Heart left ventricle (tissue), 16 donors: ENCODE measurements at regions not wholly inside any gene's neighbourhood (a gene's known extent, or its start where the extent isn't known, plus 50 kb on each side); places are given as distances from the start of the nearest gene placed in this dataset.

ENCODE experiments used
- ATAC-seq, 4 donors: fragments of 200-7000 bp; cut with Tn5 transposase; one replicate each; pipeline ENCODE4 v1.9.1; 2020 to 2022; ENCODE audit warnings: moderate library complexity in 4 of 4, mild to moderate bottlenecking in 3 of 4, moderate number of reproducible peaks in 1 of 4
- DNase-seq, 5 donors: peaks; one replicate each; pipeline ENCODE4 v3.0.0-alpha.2; 2020
- H3K27ac ChIP-seq, 12 donors: fragments of 200-600 bp; sonication (generic) in 4 of 12; one replicate each; pipeline versions ENCODE4 v1.5.0 to v1.8.0; 2016 to 2022; ENCODE audit warnings: mild to moderate bottlenecking in 2 of 12
- H3K27me3 ChIP-seq, 9 donors: fragments of 200-600 bp; sonication (generic) in 2 of 9; one replicate each; pipeline versions ENCODE4 v1.5.1 to v1.8.0; 2016 to 2022; ENCODE audit warnings: mild to moderate bottlenecking in 3 of 9
- H3K36me3 ChIP-seq, 9 donors: fragments of 200-600 bp; sonication (generic) in 2 of 9; one replicate each; pipeline versions ENCODE4 v1.5.0 to v1.8.0; 2018 to 2022; ENCODE audit warnings: mild to moderate bottlenecking in 2 of 9
- H3K4me1 ChIP-seq, 12 donors: fragments of 200-600 bp; sonication (generic) in 4 of 12; one replicate each; pipeline versions ENCODE4 v1.5.0 to v1.8.0; 2016 to 2022; ENCODE audit warnings: mild to moderate bottlenecking in 3 of 12
- H3K4me3 ChIP-seq, 12 donors: fragments of 200-600 bp; sonication (generic) in 4 of 12; one replicate each; pipeline versions ENCODE4 v1.5.0 to v1.8.0; 2017 to 2022; ENCODE audit warnings: mild to moderate bottlenecking in 9 of 12, moderate library complexity in 4 of 12
- H3K9me3 ChIP-seq, 12 donors: fragments of 200-600 bp; sonication (generic) in 4 of 12; one replicate each; pipeline versions ENCODE4 v1.5.0 to v1.8.0; 2016 to 2022; ENCODE audit warnings: mild to moderate bottlenecking in 1 of 12
- POLR2A ChIP-seq, 2 donors: fragments of 450-650 bp; IDR thresholded peaks; one replicate each; pipeline ENCODE4 v1.6.1; 2017; ENCODE audit warnings: antibody characterized with exemption in 2 of 2, mild to moderate bottlenecking in 2 of 2, moderate library complexity in 2 of 2
- WGBS, 4 donors: extraction: QIAGEN DNeasy Blood & Tissue Kit in 2 of 4; methylation state at CpG; one replicate each; pipeline versions ENCODE4 v1.1.5 to v1.1.7; 2013 to 2018; 5-methylcytosine and 5-hydroxymethylcytosine counted together
- intact Hi-C, 10 donors: fragments of 100-400 bp; cut with DNase I; formaldehyde crosslinking; loops; one replicate each; pipeline versions ENCODE4 v1.11.1 to v1.14.2; 2022
- TF ChIP-seq, protein P1 (sequence below), 12 donors: fragments of 200-600 bp; sonication (generic) in 4 of 12; IDR thresholded peaks; one replicate each; pipeline versions ENCODE4 v1.5.0 to v1.8.0; 2018 to 2022; ENCODE audit warnings: antibody characterized with exemption in 12 of 12, mild to moderate bottlenecking in 5 of 12
- donor health status: ischemic (EF 13 %, LVEDD 7.1; RV severe dilation, severe dysfunction).
- donor health status: healthy with polysubstance abuse.
- donor health status: DM: no; HTN: yes; CAD: no.
- donor health status: DM: no; HTN: no; CAD: no.
- donor health status: ischemic (EF 25% LVEDD 6.9; RV normal size, moderate dysfunction).
- donor health status: ischemic (EF 25% LVEDD 5.7; RV mildly dilated, moderate dysfunction).
- donor health status: healthy.
- donor health status: DM: yes; HTN: yes; CAD: no.
- donor health status: ischemic (EF 35%, LVEDD 5.7; RV mildly dilated, moderate dysfunction).
- donor health status: nonischemic (EF 11% LVEDD 7.7; RV severe dilation, severe dysfunction).
- donor health status: DM: yes; HTN: yes; CAD: no.
- donor health status: PGD.
- donor health status: ischemic (EF 29% LVEDD 5.4; RV normal size, mild dysfunction).
- donor health status: nonischemic (EF 23%, LVEDD 6.1; RV moderate dilation, normal function).

DNA sequence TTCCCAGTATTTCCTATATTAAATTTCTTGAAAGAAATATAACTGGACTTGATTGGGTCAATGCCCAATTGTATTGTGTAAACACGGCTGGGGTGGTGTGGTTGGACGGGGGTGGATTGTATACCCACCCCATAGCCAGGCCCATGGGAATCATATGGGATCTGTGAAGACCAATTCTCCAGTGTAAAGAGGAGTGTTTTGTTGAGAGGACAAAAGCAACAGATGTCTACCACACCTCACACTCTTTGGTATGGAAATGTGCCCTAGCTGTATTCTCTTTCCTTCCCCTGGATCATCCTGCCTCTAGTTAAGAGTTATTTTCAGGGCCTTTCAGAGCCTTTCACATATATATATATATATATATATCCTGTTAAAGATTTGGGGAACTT, 57.5 kb upstream of the TGIF1 start:
- Histone ChIP-seq H3K4me1 (no peaks in the 10 kb centered on the region), H3K36me3 (no peaks in the 10 kb centered on the region), H3K4me3 (no peak overlapping the region), H3K27ac (no peak overlapping the region), H3K9me3 (peaks cover 0 to 15% (median 9%) of the 10 kb centered on the region in 12 donors), H3K27me3 (no peaks in the 10 kb centered on the region)
- intact Hi-C loops = no loop called here
- WGBS, 4 donors = 69 to 89% (median 82%) methylated on average over 2 of the region's 2 CpGs
- DNase-seq (no peak), ATAC-seq (no peak)
- TF ChIP-seq POLR2A (IDR thresholded peaks at IDR 0.05) = no peak
- TF ChIP-seq, protein P1, sequence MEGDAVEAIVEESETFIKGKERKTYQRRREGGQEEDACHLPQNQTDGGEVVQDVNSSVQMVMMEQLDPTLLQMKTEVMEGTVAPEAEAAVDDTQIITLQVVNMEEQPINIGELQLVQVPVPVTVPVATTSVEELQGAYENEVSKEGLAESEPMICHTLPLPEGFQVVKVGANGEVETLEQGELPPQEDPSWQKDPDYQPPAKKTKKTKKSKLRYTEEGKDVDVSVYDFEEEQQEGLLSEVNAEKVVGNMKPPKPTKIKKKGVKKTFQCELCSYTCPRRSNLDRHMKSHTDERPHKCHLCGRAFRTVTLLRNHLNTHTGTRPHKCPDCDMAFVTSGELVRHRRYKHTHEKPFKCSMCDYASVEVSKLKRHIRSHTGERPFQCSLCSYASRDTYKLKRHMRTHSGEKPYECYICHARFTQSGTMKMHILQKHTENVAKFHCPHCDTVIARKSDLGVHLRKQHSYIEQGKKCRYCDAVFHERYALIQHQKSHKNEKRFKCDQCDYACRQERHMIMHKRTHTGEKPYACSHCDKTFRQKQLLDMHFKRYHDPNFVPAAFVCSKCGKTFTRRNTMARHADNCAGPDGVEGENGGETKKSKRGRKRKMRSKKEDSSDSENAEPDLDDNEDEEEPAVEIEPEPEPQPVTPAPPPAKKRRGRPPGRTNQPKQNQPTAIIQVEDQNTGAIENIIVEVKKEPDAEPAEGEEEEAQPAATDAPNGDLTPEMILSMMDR (IDR thresholded peaks at IDR 0.05) = no peak

- no peak for ATAC-seq
Observed at GRCh38 chr18:3394648-3395047, 55.3 kb upstream of the TGIF1 start.

DNA sequence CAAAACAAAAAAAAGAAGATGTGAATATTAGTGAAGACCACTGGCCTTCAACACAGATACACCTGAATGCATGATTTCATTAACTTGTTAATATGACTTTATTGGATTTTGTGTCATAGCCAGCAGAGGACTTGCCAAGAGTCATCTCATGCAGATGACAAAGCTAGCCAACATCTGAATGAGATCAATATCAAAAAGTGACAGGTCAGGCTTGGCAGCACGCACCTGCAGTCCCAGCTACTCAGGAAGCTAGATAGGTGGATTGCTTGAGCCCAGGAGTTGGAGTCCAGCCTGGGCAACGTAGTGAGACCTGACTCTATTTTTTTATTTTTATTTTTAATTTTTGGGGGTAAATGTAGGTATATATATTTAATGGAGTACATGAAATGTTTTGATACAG, 54.5 kb upstream of the TGIF1 start:
- DNase-seq = no peak
- Histone ChIP-seq H3K4me1 (no peaks in the 10 kb centered on the region), H3K27ac (no peak overlapping the region), H3K9me3 (peaks cover 0 to 4% (median 2%) of the 10 kb centered on the region in 12 donors), H3K27me3 (no peaks in the 10 kb centered on the region), H3K36me3 (no peaks in the 10 kb centered on the region), H3K4me3 (no peak overlapping the region)
- 73 to 88% (median 86%) methylated on average over 2 of the region's 2 CpGs for WGBS, 4 donors
- intact Hi-C loops = no loop called here
- TF ChIP-seq, protein P1 (IDR thresholded peaks at IDR 0.05) = no peak
- no peak for TF ChIP-seq POLR2A (IDR thresholded peaks at IDR 0.05)
- no peak for ATAC-seq

More at GRCh38 chr18:3394648-3395047, 55.3 kb upstream of the TGIF1 start:
- TF ChIP-seq POLR2A (IDR thresholded peaks at IDR 0.05) = no peak
- TF ChIP-seq, protein P1 (IDR thresholded peaks at IDR 0.05) = no peak
- Histone ChIP-seq H3K36me3 (no peaks in the 10 kb centered on the region), H3K27me3 (no peaks in the 10 kb centered on the region), H3K4me1 (no peaks in the 10 kb centered on the region), H3K27ac (no peak overlapping the region), H3K4me3 (no peak overlapping the region), H3K9me3 (peaks cover 0 to 11% (median 9%) of the 10 kb centered on the region in 12 donors)
- DNase-seq = no peak
- intact Hi-C loops = no loop called here
- WGBS, 4 donors = 91 to 95% (median 94%) methylated on average over 5 of the region's 5 CpGs

DNA sequence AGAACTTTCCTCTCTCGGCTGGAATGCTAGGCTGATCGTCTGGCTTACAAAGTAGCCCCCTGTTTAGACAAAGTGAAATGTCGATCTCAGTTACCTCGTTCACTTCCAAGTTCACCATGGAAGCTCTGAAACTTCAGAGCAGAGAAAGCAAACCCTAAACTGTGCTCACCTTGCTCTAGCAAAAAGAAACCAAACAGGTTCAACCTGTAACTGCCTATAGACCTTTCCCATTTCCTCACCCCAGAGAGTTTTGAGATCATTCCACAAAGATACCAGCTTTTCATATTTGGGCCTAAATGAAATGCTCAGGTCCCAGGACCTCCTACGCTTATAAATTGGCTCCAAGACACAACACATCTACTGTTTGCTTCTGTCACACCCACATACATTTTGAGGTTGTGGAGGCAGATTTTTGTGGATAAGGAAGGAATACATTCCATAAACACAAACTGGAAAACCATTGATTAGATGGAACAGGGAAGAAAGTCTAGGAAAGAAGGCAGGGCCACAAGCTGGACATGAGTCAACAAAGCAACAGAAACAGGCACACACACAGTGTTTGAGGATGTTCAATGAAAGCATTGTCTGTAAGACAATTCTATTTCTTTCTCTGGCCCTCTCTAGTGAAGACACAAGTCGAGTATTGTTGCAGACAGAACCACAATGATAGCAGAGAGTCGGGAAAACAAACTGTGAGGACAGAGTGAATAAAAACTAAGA, 52.8 kb upstream of the TGIF1 start:
- intact Hi-C loops = no loop called here
- ATAC-seq = no peak

More for the DNA sequence above, 52.8 kb upstream of the TGIF1 start:
- Histone ChIP-seq H3K4me1 (no peaks in the 10 kb centered on the region), H3K36me3 (no peaks in the 10 kb centered on the region), H3K27me3 (no peaks in the 10 kb centered on the region), H3K4me3 (no peak overlapping the region), H3K9me3 (peaks cover 0 to 9% (median 0%) of the 10 kb centered on the region in 12 donors), H3K27ac (no peak overlapping the region)
- WGBS, 4 donors = 77 to 82% (median 81%) methylated on average over 7 of the region's 7 CpGs
- TF ChIP-seq POLR2A (IDR thresholded peaks at IDR 0.05) = no peak
- TF ChIP-seq, protein P1 (IDR thresholded peaks at IDR 0.05) = no peak
- DNase-seq = no peak
